ENCODE measurements at regions not wholly inside any gene's neighbourhood (a gene's known extent, or its start where the extent isn't known, plus 50 kb on each side); places are given as distances from the start of the nearest gene placed in this dataset.

DNA sequence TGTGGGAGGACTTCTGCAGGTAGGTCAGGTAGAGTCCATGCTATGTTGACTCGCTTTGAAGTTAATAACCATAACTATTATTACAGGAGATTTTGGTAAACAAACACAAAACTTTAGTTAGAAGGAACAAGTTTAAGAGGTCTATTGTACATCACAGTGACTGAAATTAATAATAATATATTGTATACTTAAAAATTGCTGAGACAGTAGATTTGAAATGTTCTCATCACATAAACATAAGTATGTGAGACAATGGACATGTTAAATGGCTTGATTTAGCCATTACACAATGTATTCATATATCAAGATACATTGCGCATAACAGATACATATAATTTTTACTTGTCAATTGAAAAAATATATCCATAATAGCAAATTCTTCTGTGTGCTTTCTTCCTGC lies 91.4 kb upstream of the CD53 start:
- H3K27me3 Mint-ChIP-seq (ENCODE audit: low read depth in 2 of 2), result peaks cover 10 to 17% of the 10 kb centered on the region in 2 donors
- TF ChIP-seq, protein P1, sequence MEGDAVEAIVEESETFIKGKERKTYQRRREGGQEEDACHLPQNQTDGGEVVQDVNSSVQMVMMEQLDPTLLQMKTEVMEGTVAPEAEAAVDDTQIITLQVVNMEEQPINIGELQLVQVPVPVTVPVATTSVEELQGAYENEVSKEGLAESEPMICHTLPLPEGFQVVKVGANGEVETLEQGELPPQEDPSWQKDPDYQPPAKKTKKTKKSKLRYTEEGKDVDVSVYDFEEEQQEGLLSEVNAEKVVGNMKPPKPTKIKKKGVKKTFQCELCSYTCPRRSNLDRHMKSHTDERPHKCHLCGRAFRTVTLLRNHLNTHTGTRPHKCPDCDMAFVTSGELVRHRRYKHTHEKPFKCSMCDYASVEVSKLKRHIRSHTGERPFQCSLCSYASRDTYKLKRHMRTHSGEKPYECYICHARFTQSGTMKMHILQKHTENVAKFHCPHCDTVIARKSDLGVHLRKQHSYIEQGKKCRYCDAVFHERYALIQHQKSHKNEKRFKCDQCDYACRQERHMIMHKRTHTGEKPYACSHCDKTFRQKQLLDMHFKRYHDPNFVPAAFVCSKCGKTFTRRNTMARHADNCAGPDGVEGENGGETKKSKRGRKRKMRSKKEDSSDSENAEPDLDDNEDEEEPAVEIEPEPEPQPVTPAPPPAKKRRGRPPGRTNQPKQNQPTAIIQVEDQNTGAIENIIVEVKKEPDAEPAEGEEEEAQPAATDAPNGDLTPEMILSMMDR (IDR thresholded peaks at IDR 0.05), result no peak
- WGBS (ENCODE audit: insufficient coverage), result 100% methylated on average over 1 of the region's 2 CpGs
- peaks cover 16 to 17% of the 10 kb centered on the region in 2 donors for H3K4me1 Mint-ChIP-seq
- no peaks in the 10 kb centered on the region for H3K36me3 Mint-ChIP-seq
- DNase-seq, result no peak
- H3K27me3 ChIP-seq (ENCODE audit: control insufficient read depth, insufficient read depth, low read length), result no peaks in the 10 kb centered on the region
- H3K9me3 Mint-ChIP-seq, result no peaks in the 10 kb centered on the region
- H3K27ac ChIP-seq (ENCODE audit: low read length), result no peak overlapping the region
- no peak overlapping the region for H3K4me3 ChIP-seq (ENCODE audit: low read length)
- no peak for ATAC-seq
- intact Hi-C loops (cut with micrococcal nuclease), result loop anchor here (5.0 kb wide), 3 partner anchors 211 to 551 kb away; no protein-coding TSS in a partner anchor
- peaks cover 15% of the 10 kb centered on the region for H3K4me1 ChIP-seq (ENCODE audit: control insufficient read depth, insufficient read depth, low read length)
- H3K9me3 ChIP-seq (ENCODE audit: control insufficient read depth, insufficient read depth, low read length), result no peaks in the 10 kb centered on the region
- H3K4me3 Mint-ChIP-seq, result no peak overlapping the region
- H3K36me3 ChIP-seq (ENCODE audit: control insufficient read depth, insufficient read depth, low read length), result no peaks in the 10 kb centered on the region
- H3K27ac Mint-ChIP-seq, result no peak overlapping the region

DNA sequence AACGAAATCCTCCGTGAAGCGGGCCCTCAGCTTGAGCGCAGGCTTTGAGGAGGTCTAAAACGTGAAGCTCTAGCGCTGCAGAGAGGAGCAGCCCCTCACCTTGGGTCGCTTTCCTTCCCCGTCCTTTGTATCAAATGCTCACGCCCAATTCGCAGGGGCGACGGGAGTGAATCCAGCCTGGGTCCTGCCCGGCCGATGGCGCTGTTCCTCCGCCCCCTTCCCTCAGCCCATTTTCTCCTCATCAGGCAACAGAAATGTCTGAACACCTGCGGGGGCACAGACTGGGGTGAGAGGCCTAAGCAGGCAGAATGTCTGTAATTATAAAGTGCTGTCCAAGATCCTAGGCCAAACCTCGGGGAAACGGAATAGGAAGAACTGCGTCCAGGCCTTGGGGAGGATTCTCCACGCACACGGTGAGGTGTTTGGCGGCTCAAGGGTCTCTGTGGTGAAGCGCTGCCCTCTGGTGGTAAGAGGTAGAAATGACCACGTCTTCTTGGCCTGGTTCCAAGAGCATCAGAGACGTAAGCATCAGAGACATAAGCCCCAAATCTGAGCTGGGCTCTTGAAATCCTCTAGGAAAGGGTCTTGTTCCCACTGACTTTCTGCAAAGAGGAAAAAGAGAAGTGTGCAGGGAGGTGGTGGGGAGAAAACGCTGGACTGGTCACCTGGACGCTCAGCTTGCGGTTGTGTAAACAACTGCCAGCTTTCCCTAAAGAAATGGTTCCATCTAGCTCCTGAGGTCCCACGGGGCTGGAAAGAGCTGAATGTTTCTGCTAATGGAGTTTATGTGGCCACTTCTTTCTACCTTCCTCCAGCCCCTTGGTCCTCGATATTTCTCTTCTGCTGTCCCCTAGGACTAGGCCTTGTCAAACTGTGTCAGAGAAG lies 92.1 kb upstream of the CD53 start:
- no peaks in the 10 kb centered on the region for H3K36me3 Mint-ChIP-seq
- Histone ChIP-seq H3K4me3 (ENCODE audit: low read length) (no peak overlapping the region), H3K9me3 (ENCODE audit: control insufficient read depth, insufficient read depth, low read length) (no peaks in the 10 kb centered on the region), H3K36me3 (ENCODE audit: control insufficient read depth, insufficient read depth, low read length) (no peaks in the 10 kb centered on the region), H3K27me3 (ENCODE audit: control insufficient read depth, insufficient read depth, low read length) (no peaks in the 10 kb centered on the region), H3K4me1 (ENCODE audit: control insufficient read depth, insufficient read depth, low read length) (peaks cover 11% of the 10 kb centered on the region), H3K27ac (ENCODE audit: low read length) (no peak overlapping the region)
- no peaks in the 10 kb centered on the region for H3K9me3 Mint-ChIP-seq
- DNase-seq, result peak; percentile 50 to 92
- no peak overlapping the region for H3K4me3 Mint-ChIP-seq
- H3K4me1 Mint-ChIP-seq, result peaks cover 10 to 13% of the 10 kb centered on the region in 2 donors
- TF ChIP-seq, protein P1 (IDR thresholded peaks at IDR 0.05), result peak; percentile 65
- H3K27me3 Mint-ChIP-seq (ENCODE audit: low read depth in 2 of 2), result peaks cover 10 to 23% of the 10 kb centered on the region in 2 donors
- intact Hi-C loops (cut with micrococcal nuclease), result loop anchor here (5.0 kb wide), 3 partner anchors 211 to 551 kb away; no protein-coding TSS in a partner anchor
- 45% methylated on average over 31 of the region's 31 CpGs for WGBS (ENCODE audit: insufficient coverage)
- no peak overlapping the region for H3K27ac Mint-ChIP-seq
- ATAC-seq, result peak; percentile 76 to 85 (median 78)

DNA sequence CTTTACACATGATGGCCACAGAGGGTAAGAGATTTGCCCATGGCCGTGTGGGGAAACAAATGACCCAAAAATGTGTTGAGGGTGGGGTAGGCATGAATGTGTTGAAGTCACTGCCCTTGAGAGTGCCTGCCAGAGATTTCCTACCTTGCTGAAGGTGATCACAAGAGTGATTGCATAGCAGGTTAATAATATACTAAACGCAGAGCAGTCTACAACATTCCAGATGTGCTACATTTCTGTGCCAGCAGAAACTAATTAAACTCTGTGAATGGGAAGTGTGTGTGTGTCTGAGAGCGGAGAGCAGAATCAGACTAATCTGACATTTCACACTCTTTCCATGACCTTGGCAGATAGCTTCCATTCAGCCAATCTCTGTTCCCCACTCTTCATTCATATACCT lies 93.3 kb upstream of the CD53 start:
- TF ChIP-seq, protein P1 (IDR thresholded peaks at IDR 0.05), result no peak
- Mint-ChIP-seq H3K27me3 (ENCODE audit: low read depth in 2 of 2) (peaks cover 10 to 23% of the 10 kb centered on the region in 2 donors), H3K4me1 (peaks cover 7 to 13% of the 10 kb centered on the region in 2 donors), H3K27ac (no peak overlapping the region), H3K4me3 (no peak overlapping the region), H3K36me3 (no peaks in the 10 kb centered on the region), H3K9me3 (no peaks in the 10 kb centered on the region)
- no peak overlapping the region for H3K27ac ChIP-seq (ENCODE audit: low read length)
- no peak overlapping the region for H3K4me3 ChIP-seq (ENCODE audit: low read length)
- H3K4me1 ChIP-seq (ENCODE audit: control insufficient read depth, insufficient read depth, low read length), result peaks cover 8% of the 10 kb centered on the region
- intact Hi-C loops (cut with micrococcal nuclease), result loop anchor here (5.0 kb wide), 3 partner anchors 213 to 553 kb away; no protein-coding TSS in a partner anchor
- 76% methylated on average over 3 of the region's 3 CpGs for WGBS (ENCODE audit: insufficient coverage)
- no peak for ATAC-seq
- DNase-seq, result no peak
- no peaks in the 10 kb centered on the region for H3K27me3 ChIP-seq (ENCODE audit: control insufficient read depth, insufficient read depth, low read length)
- no peaks in the 10 kb centered on the region for H3K36me3 ChIP-seq (ENCODE audit: control insufficient read depth, insufficient read depth, low read length)
- no peaks in the 10 kb centered on the region for H3K9me3 ChIP-seq (ENCODE audit: control insufficient read depth, insufficient read depth, low read length)
